AG08395 (cell line): ENCODE measurements at regions not wholly inside any gene's neighbourhood (a gene's known extent, or its start where the extent isn't known, plus 50 kb on each side); places are given as distances from the start of the nearest gene placed in this dataset.
A peak's percentile ranks its signal among the peaks of the same experiment; 100 is the strongest.

Source experiments
- DNase-seq: peaks from one replicate; pipeline ENCODE4 v3.0.0; 2012; ENCODE audit warnings: mixed read lengths, low spot score

GRCh38 chr2:34099377-34099776 lies 500.3 kb upstream of the FAM98A start:
- DNase-seq: no peak

DNA sequence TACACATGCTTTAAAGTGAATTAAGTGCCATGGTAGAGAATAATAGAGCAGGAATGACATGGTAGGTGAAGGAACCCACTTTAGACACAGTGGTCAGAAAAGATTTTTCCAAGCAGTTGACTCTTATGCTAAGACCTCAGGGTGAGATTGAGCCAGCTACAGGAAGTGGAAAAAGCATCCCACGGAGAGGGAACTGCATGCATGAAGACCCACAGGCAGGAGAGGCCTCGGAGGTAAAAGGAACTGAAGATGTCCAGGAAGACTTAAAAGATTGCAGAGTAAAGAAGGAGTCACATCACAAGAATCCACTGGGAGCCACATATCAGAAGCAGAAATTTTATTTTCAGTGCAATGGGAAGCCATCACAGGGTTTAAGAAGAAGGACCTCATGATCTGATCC lies 499.2 kb upstream of the FAM98A start:
- DNase-seq: no peak

- DNase-seq: peak; percentile 37
Observed at GRCh38 chr2:34096562-34097171, 497.6 kb upstream of the FAM98A start.

- DNase-seq: no peak
Observed at GRCh38 chr2:34093790-34094189, 494.7 kb upstream of the FAM98A start.

GRCh38 chr2:34070196-34070595 lies 471.1 kb upstream of the FAM98A start:
- DNase-seq: no peak

GRCh38 chr2:34069604-34070003 lies 470.5 kb upstream of the FAM98A start:
- no peak for DNase-seq

DNA sequence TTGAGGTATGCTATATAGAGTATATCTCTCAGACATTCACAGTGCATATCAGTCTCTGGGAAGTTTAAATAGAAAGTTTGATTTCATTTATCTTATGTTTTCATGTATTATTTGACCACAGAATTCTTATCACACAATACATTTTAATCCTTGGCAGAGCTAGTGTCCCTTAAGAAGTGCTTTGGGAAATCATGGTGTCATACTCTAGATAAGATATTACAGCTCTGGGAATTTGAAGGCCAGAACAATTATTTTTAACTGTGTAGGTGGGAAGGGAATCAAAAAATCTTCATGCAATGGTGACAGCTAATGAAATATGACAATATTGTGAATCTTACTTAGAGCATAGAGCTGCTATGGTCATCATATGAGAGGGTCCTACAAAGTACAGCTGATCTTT lies 451.3 kb upstream of the FAM98A start:
- no peak for DNase-seq

- no peak for DNase-seq
Observed at GRCh38 chr2:34045101-34045655, 446.1 kb upstream of the FAM98A start.

- DNase-seq: no peak
Observed at GRCh38 chr2:34037886-34038285, 438.8 kb upstream of the FAM98A start.

DNA sequence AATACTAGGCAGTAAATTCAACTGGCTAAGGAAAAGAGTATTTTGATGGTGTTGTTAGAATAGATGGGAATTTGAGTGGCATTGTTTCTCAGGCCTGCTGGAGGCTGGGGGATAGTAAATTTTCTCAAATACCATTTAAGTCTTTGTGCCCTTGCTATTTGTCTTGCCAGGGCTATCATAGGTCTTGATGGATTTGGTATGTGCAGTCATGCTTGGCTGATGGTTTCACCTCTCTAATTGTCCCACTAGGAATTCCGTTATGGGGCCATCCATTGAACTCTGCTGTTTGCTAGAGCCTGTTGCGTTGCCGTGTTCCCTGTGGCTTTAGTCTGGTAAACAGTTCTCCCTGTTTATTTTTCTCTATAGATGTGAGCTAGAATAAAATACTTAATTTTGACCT lies 438.1 kb upstream of the FAM98A start:
- DNase-seq: no peak

- DNase-seq: no peak
Observed at GRCh38 chr2:34031097-34031496, 432.0 kb upstream of the FAM98A start.

DNA sequence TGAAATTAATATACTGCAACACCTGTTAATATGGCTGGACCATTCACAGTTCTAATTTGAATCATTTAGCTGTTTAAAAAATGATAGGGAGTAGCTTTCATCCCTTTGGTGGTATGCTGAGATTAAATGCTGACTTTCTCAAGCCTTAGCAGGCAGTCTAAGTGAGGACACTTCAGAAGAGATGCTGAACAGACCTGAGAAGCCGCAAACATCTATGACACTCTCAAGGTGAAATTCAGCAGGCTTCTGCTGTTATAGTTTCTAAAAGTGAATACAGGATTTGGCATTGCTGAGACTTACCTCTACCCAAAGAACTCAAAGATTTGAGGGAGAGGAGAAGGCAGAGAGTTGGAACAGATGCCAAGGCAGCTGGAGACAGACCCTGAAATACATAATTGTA lies 431.2 kb upstream of the FAM98A start:
- no peak for DNase-seq

DNA sequence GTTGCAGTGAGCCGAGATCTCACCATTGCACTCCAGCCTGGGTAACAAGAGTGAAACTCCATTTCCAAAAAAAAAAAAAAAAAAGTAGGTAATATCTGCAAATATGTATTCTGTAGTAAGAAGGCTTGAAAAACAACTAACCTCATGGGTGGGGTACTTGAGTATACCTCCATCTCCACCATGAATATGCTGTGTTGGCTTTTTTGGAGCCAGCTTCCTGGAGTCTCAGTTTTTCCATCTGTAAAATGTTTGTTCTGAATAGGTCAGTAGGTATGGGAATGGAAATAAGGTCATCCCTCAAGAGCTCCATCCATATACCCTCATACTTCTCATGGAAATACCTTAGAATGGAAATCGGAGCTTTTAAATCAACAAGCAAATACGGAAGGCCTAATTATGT lies 430.0 kb upstream of the FAM98A start:
- no peak for DNase-seq

- no peak for DNase-seq
Observed at GRCh38 chr2:34025196-34025595, 426.1 kb upstream of the FAM98A start.

- DNase-seq: no peak
Observed at GRCh38 chr2:34012715-34013302, 413.7 kb upstream of the FAM98A start.

DNA sequence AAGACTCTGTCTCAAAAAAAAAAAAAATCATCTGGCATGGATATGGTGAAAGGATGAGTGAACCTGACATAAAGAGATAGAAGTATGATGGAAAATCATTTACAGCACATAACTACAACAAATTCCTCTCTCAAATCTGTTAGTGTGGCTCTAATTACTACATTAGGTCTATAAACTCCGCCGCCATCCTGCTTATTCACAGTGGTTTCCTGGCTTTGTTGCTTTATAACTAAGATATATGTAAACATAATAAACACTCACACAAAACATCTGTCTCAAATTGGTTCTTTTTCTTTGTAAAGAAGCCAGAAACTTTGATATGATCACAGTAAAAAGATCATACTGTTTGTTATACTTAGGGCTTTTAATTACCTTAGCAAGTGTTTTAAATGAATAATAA lies 412.6 kb upstream of the FAM98A start:
- DNase-seq: no peak

GRCh38 chr2:34005901-34006300 lies 406.8 kb upstream of the FAM98A start:
- no peak for DNase-seq

DNA sequence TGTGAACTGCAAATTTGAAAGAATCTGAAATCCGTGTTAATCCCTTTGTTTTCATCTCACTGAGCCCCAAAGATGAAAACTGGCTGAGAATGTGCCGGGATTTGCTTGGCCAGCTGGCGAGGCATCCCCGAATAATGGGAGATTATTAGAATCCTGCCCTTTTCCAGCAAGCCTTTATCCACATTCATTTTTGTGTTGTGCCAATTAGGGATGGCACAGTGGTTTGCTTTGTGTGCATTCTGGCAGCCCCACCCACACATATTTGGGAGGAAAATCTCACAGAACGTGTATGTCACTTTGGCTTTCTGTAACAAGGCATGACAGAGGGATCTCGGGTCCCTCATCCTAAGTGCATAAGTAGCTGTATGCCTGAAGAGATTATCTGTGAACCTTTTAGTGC lies 405.8 kb upstream of the FAM98A start:
- DNase-seq: no peak

DNA sequence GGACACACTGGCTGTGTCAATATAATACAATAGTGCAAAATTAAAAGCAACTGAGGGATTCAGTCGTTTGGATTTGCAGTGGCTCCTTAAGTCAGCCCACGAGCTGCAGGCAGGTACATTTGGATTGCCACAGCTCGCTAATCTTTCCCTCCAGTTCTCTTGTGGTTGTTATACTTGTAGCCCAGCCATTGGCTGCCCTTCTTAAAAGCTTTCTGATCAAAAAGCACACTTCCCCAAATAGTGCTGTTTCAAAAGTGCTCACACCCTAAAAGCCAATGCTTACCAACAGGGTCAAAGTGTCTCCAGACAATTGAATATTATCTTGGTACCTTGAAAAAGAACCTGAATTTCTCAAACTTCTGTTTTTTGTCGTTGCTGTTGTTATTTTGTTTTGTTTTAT lies 404.7 kb upstream of the FAM98A start:
- no peak for DNase-seq

DNA sequence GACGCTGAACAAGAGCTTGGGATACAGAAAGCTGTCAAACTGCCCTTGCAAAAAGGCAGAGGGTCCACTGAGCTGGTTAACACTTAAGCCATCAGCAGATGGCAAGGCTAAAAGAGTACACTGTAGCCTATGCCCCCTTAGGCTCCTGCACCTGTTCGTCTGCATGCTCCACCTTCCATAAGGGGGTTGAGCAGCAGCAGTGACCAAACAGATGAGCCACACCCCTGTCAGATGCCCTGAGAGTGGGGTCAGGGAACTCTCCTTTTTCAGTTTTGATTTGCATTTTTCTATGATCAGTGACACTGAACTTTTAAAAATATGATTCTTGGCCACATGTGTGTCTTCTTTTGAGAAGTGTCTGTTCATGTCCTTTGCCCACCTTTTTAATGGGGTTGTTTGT lies 402.5 kb upstream of the FAM98A start:
- DNase-seq: no peak

GRCh38 chr2:33984131-33984530 lies 385.0 kb upstream of the FAM98A start:
- DNase-seq: no peak

- DNase-seq: no peak
Observed at GRCh38 chr2:33978471-33978870, 379.4 kb upstream of the FAM98A start.

DNA sequence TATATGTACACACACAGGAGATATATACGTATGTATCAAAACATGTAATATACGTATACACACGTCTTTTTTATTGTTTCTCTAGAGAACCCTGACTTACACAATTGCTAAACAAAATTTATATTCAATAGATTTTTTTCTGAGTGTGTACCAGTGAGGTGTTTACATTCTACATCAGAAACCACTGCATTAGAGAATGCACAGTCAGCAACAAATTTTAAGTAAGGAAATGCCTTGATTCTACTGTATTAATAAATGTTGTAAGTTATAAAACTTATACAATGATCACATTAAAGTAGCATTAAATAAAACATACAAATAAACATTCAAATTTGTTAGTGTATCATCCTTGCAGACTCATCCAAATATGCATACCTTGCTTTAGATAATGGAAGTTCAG lies 376.4 kb upstream of the FAM98A start:
- no peak for DNase-seq

- no peak for DNase-seq
Observed at GRCh38 chr2:33967103-33967502, 368.0 kb upstream of the FAM98A start.
